ENCODE measurements at regions not wholly inside any gene's neighbourhood (a gene's known extent, or its start where the extent isn't known, plus 50 kb on each side); places are given as distances from the start of the nearest gene placed in this dataset.
"Not testable (repeated sequence)": the region's sequence is repeated elsewhere in the genome, so short reads cannot be mapped to it uniquely, and the experiment has no call there.

GRCh38 chr6:49370518-49370917 lies 92.5 kb downstream of the MMUT start:
- no peak for DNase-seq (ENCODE audit: low read depth)

- DNase-seq (ENCODE audit: low read depth), result no peak
Observed at GRCh38 chr6:49366539-49366938, 96.5 kb downstream of the MMUT start.

- DNase-seq (ENCODE audit: low read depth), result no peak
Observed at GRCh38 chr6:49348561-49348960, 114.5 kb downstream of the MMUT start.

GRCh38 chr6:49342410-49342809 lies 120.6 kb downstream of the MMUT start:
- DNase-seq (ENCODE audit: low read depth), result no peak

GRCh38 chr6:49341869-49342268 lies 121.2 kb downstream of the MMUT start:
- no peak for DNase-seq (ENCODE audit: low read depth)

GRCh38 chr6:49339096-49339495 lies 124.0 kb downstream of the MMUT start:
- no peak for DNase-seq (ENCODE audit: low read depth)

GRCh38 chr6:49336514-49337131 lies 126.4 kb downstream of the MMUT start:
- no peak for DNase-seq (ENCODE audit: low read depth)

- no peak for DNase-seq (ENCODE audit: low read depth)
Observed at GRCh38 chr6:49333345-49334125, 129.5 kb downstream of the MMUT start.

- DNase-seq (ENCODE audit: low read depth), result no peak
Observed at GRCh38 chr6:49332781-49333180, 130.3 kb downstream of the MMUT start.

- no peak for DNase-seq (ENCODE audit: low read depth)
Observed at GRCh38 chr6:49329186-49329585, 133.9 kb downstream of the MMUT start.

- no peak for DNase-seq (ENCODE audit: low read depth)
Observed at GRCh38 chr6:49328051-49328744, 134.9 kb downstream of the MMUT start.

GRCh38 chr6:49327571-49327970 lies 135.5 kb downstream of the MMUT start:
- no peak for DNase-seq (ENCODE audit: low read depth)

- DNase-seq (ENCODE audit: low read depth), result no peak
Observed at GRCh38 chr6:49327005-49327404, 136.0 kb downstream of the MMUT start.

GRCh38 chr6:49326347-49326746 lies 136.7 kb downstream of the MMUT start:
- peak; percentile 17 for DNase-seq (ENCODE audit: low read depth)

- DNase-seq (ENCODE audit: low read depth), result no peak
Observed at GRCh38 chr6:49325891-49326290, 137.2 kb downstream of the MMUT start.

- DNase-seq (ENCODE audit: low read depth), result no peak
Observed at GRCh38 chr6:49322861-49323260, 140.2 kb downstream of the MMUT start.

GRCh38 chr6:49321561-49322072 lies 141.4 kb downstream of the MMUT start:
- DNase-seq (ENCODE audit: low read depth), result no peak

- DNase-seq (ENCODE audit: low read depth), result no peak
Observed at GRCh38 chr6:49305010-49305409, 158.0 kb downstream of the MMUT start.

GRCh38 chr6:49304393-49304792 lies 158.7 kb downstream of the MMUT start:
- DNase-seq (ENCODE audit: low read depth), result not testable (repeated sequence)

GRCh38 chr6:49300911-49301310 lies 162.1 kb downstream of the MMUT start:
- DNase-seq (ENCODE audit: low read depth), result no peak

- DNase-seq (ENCODE audit: low read depth), result no peak
Observed at GRCh38 chr6:49300443-49300842, 162.6 kb downstream of the MMUT start.

GRCh38 chr6:49299279-49299678 lies 163.8 kb downstream of the MMUT start:
- DNase-seq (ENCODE audit: low read depth), result no peak

- DNase-seq (ENCODE audit: low read depth), result no peak
Observed at GRCh38 chr6:49284180-49284579, 178.9 kb downstream of the MMUT start.
